22Rv1 (cell line): ENCODE measurements at regions not wholly inside any gene's neighbourhood (a gene's known extent, or its start where the extent isn't known, plus 50 kb on each side); places are given as distances from the start of the nearest gene placed in this dataset.
"Not testable (repeated sequence)": the region's sequence is repeated elsewhere in the genome, so short reads cannot be mapped to it uniquely, and the experiment has no call there.

ENCODE experiments used
- CTCF ChIP-seq: fragments of 450-650 bp; IDR thresholded peaks from 2 replicates; pipeline ENCODE4 v1.5.1; 2017; ENCODE audit warnings: mild to moderate bottlenecking
- ZFX ChIP-seq: fragments of 450-650 bp; IDR thresholded peaks from 2 replicates; pipeline ENCODE4 v1.6.1; 2017; ENCODE audit warnings: antibody characterized with exemption, borderline replicate concordance

GRCh38 chr7:152573186-152573585 lies 102.8 kb downstream of the XRCC2 start:
- not testable (repeated sequence) for TF ChIP-seq CTCF, ZFX
